Ishikawa (cell line): ENCODE measurements at regions not wholly inside any gene's neighbourhood (a gene's known extent, or its start where the extent isn't known, plus 50 kb on each side); places are given as distances from the start of the nearest gene placed in this dataset.
A peak's percentile ranks its signal among the peaks of the same experiment; 100 is the strongest.

Source experiments
- CEBPB ChIP-seq: IDR thresholded peaks from 2 replicates; pipeline ENCODE4 v1.6.1; 2012
- CREB1 ChIP-seq: IDR thresholded peaks from 2 replicates; pipeline ENCODE4 v1.6.1; 2012; ENCODE audit warnings: low read depth
- EGR1 ChIP-seq: IDR thresholded peaks from 2 replicates; pipeline ENCODE4 v1.6.1; 2012
- EP300 ChIP-seq: IDR thresholded peaks from 2 replicates; pipeline ENCODE4 v1.6.1; 2012; ENCODE audit warnings: borderline replicate concordance
- FOXM1 ChIP-seq: IDR thresholded peaks from 2 replicates; pipeline ENCODE4 v1.6.1; 2012; ENCODE audit warnings: low read depth, borderline replicate concordance
- NFIC ChIP-seq: IDR thresholded peaks from 2 replicates; pipeline ENCODE4 v1.6.1; 2012
- RAD21 ChIP-seq: IDR thresholded peaks from 2 replicates; pipeline ENCODE4 v1.6.1; 2012; ENCODE audit warnings: low read depth
- TAF1 ChIP-seq: IDR thresholded peaks from 2 replicates; pipeline ENCODE4 v1.6.1; 2012; ENCODE audit warnings: low read depth, mild to moderate bottlenecking
- TCF12 ChIP-seq: IDR thresholded peaks from 2 replicates; pipeline ENCODE4 v1.6.1; 2012; ENCODE audit warnings: low read depth
- TEAD4 ChIP-seq: IDR thresholded peaks from 2 replicates; pipeline ENCODE4 v1.6.1; 2012
- YY1 ChIP-seq: IDR thresholded peaks from 2 replicates; pipeline ENCODE4 v1.6.1; 2012; ENCODE audit warnings: low read depth
- ZBTB7A ChIP-seq: IDR thresholded peaks from 2 replicates; pipeline ENCODE4 v1.6.1; 2012; ENCODE audit warnings: low read depth
- TF ChIP-seq, protein P1 (sequence below): IDR thresholded peaks from 2 replicates; pipeline ENCODE4 v1.6.1; 2012
- TF ChIP-seq, protein P2 (sequence below): IDR thresholded peaks from 2 replicates; pipeline ENCODE4 v1.6.1; 2012
- TF ChIP-seq, protein P3 (sequence below): IDR thresholded peaks from 2 replicates; pipeline ENCODE4 v1.6.1; 2012; ENCODE audit warnings: low read depth, mild to moderate bottlenecking

DNA sequence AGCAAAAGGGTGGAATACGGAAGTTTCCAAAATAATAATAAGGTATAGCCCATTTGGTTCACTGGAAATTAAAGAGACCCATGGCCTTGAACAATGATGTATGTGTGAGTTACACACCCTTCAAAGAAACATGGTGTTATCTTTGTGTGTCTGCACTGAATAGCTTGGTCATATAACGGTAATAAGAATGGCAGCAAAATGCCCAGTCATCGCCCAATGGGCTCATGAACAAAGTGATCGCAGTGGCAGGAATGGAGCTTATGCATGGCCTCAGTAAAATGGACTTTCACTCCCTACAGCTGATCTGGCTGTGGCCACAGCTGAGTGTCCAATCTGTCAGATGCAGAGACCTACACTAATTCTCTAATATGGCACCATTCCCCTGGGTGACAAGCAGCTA is 201.3 kb downstream of the RPIA start:
- TF ChIP-seq EP300 (no peak), TAF1 (no peak), EGR1 (no peak), CEBPB (no peak), FOXM1 (no peak), RAD21 (no peak), CREB1 (no peak), YY1 (no peak), TEAD4 (no peak), TCF12 (no peak), NFIC (no peak), ZBTB7A (no peak)
- TF ChIP-seq, protein P1, sequence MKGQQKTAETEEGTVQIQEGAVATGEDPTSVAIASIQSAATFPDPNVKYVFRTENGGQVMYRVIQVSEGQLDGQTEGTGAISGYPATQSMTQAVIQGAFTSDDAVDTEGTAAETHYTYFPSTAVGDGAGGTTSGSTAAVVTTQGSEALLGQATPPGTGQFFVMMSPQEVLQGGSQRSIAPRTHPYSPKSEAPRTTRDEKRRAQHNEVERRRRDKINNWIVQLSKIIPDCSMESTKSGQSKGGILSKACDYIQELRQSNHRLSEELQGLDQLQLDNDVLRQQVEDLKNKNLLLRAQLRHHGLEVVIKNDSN, result no peak
- TF ChIP-seq, protein P2, sequence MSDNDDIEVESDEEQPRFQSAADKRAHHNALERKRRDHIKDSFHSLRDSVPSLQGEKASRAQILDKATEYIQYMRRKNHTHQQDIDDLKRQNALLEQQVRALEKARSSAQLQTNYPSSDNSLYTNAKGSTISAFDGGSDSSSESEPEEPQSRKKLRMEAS, result no peak
- TF ChIP-seq, protein P3, sequence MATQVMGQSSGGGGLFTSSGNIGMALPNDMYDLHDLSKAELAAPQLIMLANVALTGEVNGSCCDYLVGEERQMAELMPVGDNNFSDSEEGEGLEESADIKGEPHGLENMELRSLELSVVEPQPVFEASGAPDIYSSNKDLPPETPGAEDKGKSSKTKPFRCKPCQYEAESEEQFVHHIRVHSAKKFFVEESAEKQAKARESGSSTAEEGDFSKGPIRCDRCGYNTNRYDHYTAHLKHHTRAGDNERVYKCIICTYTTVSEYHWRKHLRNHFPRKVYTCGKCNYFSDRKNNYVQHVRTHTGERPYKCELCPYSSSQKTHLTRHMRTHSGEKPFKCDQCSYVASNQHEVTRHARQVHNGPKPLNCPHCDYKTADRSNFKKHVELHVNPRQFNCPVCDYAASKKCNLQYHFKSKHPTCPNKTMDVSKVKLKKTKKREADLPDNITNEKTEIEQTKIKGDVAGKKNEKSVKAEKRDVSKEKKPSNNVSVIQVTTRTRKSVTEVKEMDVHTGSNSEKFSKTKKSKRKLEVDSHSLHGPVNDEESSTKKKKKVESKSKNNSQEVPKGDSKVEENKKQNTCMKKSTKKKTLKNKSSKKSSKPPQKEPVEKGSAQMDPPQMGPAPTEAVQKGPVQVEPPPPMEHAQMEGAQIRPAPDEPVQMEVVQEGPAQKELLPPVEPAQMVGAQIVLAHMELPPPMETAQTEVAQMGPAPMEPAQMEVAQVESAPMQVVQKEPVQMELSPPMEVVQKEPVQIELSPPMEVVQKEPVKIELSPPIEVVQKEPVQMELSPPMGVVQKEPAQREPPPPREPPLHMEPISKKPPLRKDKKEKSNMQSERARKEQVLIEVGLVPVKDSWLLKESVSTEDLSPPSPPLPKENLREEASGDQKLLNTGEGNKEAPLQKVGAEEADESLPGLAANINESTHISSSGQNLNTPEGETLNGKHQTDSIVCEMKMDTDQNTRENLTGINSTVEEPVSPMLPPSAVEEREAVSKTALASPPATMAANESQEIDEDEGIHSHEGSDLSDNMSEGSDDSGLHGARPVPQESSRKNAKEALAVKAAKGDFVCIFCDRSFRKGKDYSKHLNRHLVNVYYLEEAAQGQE, result no peak

DNA sequence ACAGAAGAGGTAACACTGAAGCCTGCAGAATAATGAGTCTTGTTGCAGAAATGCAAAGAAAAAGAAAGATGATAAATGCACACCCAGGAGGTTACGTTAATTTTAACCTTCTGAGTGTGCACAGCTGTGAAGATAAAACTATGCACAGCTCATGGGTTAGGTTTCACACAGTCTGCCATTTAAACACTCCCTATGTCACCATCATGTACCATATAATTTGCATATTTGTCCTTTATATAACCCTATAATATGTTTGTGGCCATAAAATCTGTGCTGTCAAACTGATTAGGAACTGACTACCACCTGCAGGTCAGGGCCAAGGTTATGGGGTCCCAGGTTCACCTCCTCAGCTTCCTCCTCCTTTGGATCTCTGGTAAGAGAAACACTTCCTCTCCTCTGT is 205.5 kb downstream of the RPIA start:
- TF ChIP-seq YY1, result no peak
- no peak for TF ChIP-seq TEAD4
- TF ChIP-seq, protein P1, result no peak
- TF ChIP-seq, protein P3, result no peak
- no peak for TF ChIP-seq TAF1
- no peak for TF ChIP-seq NFIC
- TF ChIP-seq, protein P2, result no peak

DNA sequence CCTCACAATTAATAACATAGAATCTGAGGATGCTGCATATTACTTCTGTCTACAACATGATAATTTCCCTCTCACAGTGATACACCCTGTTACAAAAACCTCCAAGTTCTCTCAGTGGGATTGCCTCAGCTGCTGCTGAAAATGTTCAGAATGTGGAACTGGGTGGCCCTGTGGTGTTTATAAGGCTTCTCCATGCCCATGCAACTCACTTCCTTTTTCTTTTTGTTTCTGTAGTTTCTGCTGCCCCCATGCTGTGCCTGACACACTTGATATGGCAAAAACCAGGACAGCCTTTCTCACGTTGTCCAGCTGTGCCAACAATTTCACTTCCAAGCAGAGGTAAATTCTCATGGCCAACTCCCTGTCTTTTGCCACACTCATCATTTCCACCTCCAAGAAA is 206.2 kb downstream of the RPIA start:
- no peak for TF ChIP-seq RAD21
- TF ChIP-seq, protein P1, result no peak
- TF ChIP-seq CREB1, result no peak
- TF ChIP-seq NFIC, result no peak
- TF ChIP-seq CEBPB, result no peak
- no peak for TF ChIP-seq ZBTB7A
- TF ChIP-seq EGR1, result no peak
- TF ChIP-seq, protein P3, result no peak
- no peak for TF ChIP-seq TAF1
- TF ChIP-seq, protein P2, result no peak
- TF ChIP-seq YY1, result no peak
- TF ChIP-seq TCF12, result no peak
- no peak for TF ChIP-seq TEAD4
- no peak for TF ChIP-seq FOXM1
- TF ChIP-seq EP300, result no peak

DNA sequence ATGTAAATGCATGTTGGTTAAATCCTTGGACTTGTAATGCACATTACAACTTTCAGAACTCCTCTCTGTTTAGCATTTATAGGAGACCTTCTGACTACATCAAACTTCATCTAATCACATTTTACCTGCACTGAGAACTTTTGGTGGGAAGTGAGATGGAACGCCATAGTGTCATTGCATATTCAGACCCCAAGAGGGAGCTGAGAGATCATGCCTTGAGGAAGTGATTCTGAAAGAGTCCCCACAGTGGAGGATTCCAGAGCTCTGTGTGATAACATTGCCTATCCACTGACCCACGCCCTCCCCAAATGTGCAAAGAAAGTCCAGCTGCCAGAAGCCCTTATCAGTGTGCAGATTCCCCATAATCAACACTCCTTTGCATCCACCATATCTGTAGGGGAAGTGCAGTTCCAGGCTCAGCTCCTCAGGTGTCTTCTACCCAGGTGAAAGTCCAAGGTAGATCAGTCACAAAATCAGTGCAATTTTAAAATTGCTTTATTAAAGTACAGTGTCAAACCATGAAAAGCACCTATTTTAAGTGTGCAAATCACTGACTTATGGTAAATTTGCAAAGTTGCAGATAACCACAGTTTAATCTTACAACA is 212.4 kb downstream of the RPIA start:
- TF ChIP-seq TAF1 (no peak), RAD21 (peak; percentile 74), TEAD4 (no peak), EP300 (no peak), TCF12 (no peak)
